ENCODE measurements at regions not wholly inside any gene's neighbourhood (a gene's known extent, or its start where the extent isn't known, plus 50 kb on each side); places are given as distances from the start of the nearest gene placed in this dataset.
A peak's percentile ranks its signal among the peaks of the same experiment; 100 is the strongest.

GRCh38 chr3:23671851-23672589, 133.7 kb upstream of the UBE2E1 start:
- TF ChIP-seq, protein P1, sequence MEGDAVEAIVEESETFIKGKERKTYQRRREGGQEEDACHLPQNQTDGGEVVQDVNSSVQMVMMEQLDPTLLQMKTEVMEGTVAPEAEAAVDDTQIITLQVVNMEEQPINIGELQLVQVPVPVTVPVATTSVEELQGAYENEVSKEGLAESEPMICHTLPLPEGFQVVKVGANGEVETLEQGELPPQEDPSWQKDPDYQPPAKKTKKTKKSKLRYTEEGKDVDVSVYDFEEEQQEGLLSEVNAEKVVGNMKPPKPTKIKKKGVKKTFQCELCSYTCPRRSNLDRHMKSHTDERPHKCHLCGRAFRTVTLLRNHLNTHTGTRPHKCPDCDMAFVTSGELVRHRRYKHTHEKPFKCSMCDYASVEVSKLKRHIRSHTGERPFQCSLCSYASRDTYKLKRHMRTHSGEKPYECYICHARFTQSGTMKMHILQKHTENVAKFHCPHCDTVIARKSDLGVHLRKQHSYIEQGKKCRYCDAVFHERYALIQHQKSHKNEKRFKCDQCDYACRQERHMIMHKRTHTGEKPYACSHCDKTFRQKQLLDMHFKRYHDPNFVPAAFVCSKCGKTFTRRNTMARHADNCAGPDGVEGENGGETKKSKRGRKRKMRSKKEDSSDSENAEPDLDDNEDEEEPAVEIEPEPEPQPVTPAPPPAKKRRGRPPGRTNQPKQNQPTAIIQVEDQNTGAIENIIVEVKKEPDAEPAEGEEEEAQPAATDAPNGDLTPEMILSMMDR (IDR thresholded peaks at IDR 0.05), result peak in 1 of 12 donors; percentile 9
- no peak for TF ChIP-seq POLR2A (IDR thresholded peaks at IDR 0.05)

Data from heart left ventricle (tissue), 13 donors.